ENCODE measurements at regions not wholly inside any gene's neighbourhood (a gene's known extent, or its start where the extent isn't known, plus 50 kb on each side); places are given as distances from the start of the nearest gene placed in this dataset.

- no peak for TF ChIP-seq CTCF (IDR thresholded peaks at IDR 0.05)
- TF ChIP-seq POLR2A (IDR thresholded peaks at IDR 0.05): no peak
These were observed 381.1 kb upstream of the SEMA3D start for GRCh38 chr7:85567983-85568382.
